ENCODE measurements at regions not wholly inside any gene's neighbourhood (a gene's known extent, or its start where the extent isn't known, plus 50 kb on each side); places are given as distances from the start of the nearest gene placed in this dataset.

GRCh38 chr2:237229905-237230304 lies 144.2 kb downstream of the COPS8 start:
- POLR2A ChIA-PET, result no interaction called here

More at GRCh38 chr2:237229905-237230304, 144.2 kb downstream of the COPS8 start:
- Histone ChIP-seq H3K4me1 (replicated peaks in 1 of 2; ENCODE audit: control insufficient read depth in 2 of 2, insufficient read depth in 2 of 2, low read length in 2 of 2) (no peaks in the 10 kb centered on the region), H3K4me2 (ENCODE audit: insufficient read depth, low read length) (no peak overlapping the region), H3K36me3 (ENCODE audit: control insufficient read depth, insufficient read depth, low read length) (no peaks in the 10 kb centered on the region), H3K9me1 (ENCODE audit: control insufficient read depth, insufficient read depth, low read length) (no peaks in the 10 kb centered on the region), H3K27ac (ENCODE audit: extremely low read depth, low read depth, low read length) (no peak overlapping the region), H3K9ac (ENCODE audit: insufficient read depth in 1 of 2, low read depth in 2 of 2, low read length in 2 of 2) (no peak overlapping the region), H3K4me3 (no peak overlapping the region), H4K20me1 (replicated peaks; ENCODE audit: control insufficient read depth, insufficient read depth, low read length) (no peaks in the 10 kb centered on the region), H3K79me2 (ENCODE audit: control insufficient read depth, insufficient read depth, low read length) (no peaks in the 10 kb centered on the region), H3K9me3 (replicated peaks; ENCODE audit: control insufficient read depth, insufficient read depth, low read depth, low read length) (no peaks in the 10 kb centered on the region), H3K27me3 (ENCODE audit: control insufficient read depth in 2 of 2, insufficient read depth in 2 of 2, low read length in 2 of 2) (no peaks in the 10 kb centered on the region), H2AFZ (ENCODE audit: low read depth, low read length) (no peak overlapping the region)
- intact Hi-C loops (cut with micrococcal nuclease), result no loop called here
- DNase-seq (ENCODE audit: extremely low read depth in 1 of 4, low spot score in 3 of 4) (no peak), ATAC-seq (no peak), FAIRE-seq (no peak)
- CTCF ChIA-PET (ENCODE audit: low intra/inter-chr PET ratio), result interaction anchor here (0.6 kb wide), 1 partner anchor 246 kb away, joined by 6 read pairs; no protein-coding TSS in a partner anchor
- WGBS (ENCODE audit: insufficient coverage, low coverage, missing lambda C conversion rate), result 0% methylated on average over 1 of the region's 2 CpGs
- BruUV-seq (replicated peaks), result no TSS peak
- in situ Hi-C loops (cut with MboI), result no loop called here
- no peak for TF ChIP-seq UBTF (IDR thresholded peaks at IDR 0.05; ENCODE audit: borderline replicate concordance in 1 of 2, low read depth in 2 of 2, low read length in 2 of 2)
- TF ChIP-seq HCFC1 (IDR thresholded peaks at IDR 0.05; ENCODE audit: low read depth, low read length), result no peak
- no peak for TF ChIP-seq ZFX (CRISPR knock-in tag; IDR thresholded peaks at IDR 0.05)
- TF ChIP-seq RBFOX2 (IDR thresholded peaks at IDR 0.05; ENCODE audit: low read depth, low read length), result no peak
- TF ChIP-seq SFPQ (IDR thresholded peaks at IDR 0.05; ENCODE audit: low read depth, low read length), result no peak
- TF ChIP-seq KLF10 (CRISPR knock-in tag; IDR thresholded peaks at IDR 0.05), result no peak
- TF ChIP-seq FOXA1 (IDR thresholded peaks at IDR 0.05; ENCODE audit: borderline replicate concordance), result no peak
- no peak for TF ChIP-seq NCOA4 (IDR thresholded peaks at IDR 0.05; ENCODE audit: partially characterized antibody)
- TF ChIP-seq BRCA1 (IDR thresholded peaks at IDR 0.05), result no peak
- TF ChIP-seq BRCA1 (CRISPR knock-in tag; IDR thresholded peaks at IDR 0.05), result no peak
- no peak for TF ChIP-seq ZNF318 (IDR thresholded peaks at IDR 0.05; ENCODE audit: borderline replicate concordance in 1 of 2, low read depth in 1 of 2)
